ENCODE measurements at regions not wholly inside any gene's neighbourhood (a gene's known extent, or its start where the extent isn't known, plus 50 kb on each side); places are given as distances from the start of the nearest gene placed in this dataset.

GRCh38 chr1:232872738-232873137, 67.5 kb downstream of the MAP10 start:
- TF ChIP-seq CTCF (IDR thresholded peaks at IDR 0.05 in 4 of 5, conservative IDR thresholded peaks at IDR 0.05 in 1 of 5) = no peak
- TF ChIP-seq POLR2A (IDR thresholded peaks at IDR 0.05) = no peak
